ENCODE measurements at regions not wholly inside any gene's neighbourhood (a gene's known extent, or its start where the extent isn't known, plus 50 kb on each side); places are given as distances from the start of the nearest gene placed in this dataset.
"Not testable (repeated sequence)": the region's sequence is repeated elsewhere in the genome, so short reads cannot be mapped to it uniquely, and the experiment has no call there.

- intact Hi-C loops (cut with DNase I; ENCODE audit: low total_unique reads): no loop called here
- no peaks in the 10 kb centered on the region for H3K36me3 ChIP-seq
- no peaks in the 10 kb centered on the region for H3K27me3 ChIP-seq
- no peak for TF ChIP-seq CTCF (IDR thresholded peaks at IDR 0.05)
- no peaks in the 10 kb centered on the region for H3K4me1 ChIP-seq
- no peak overlapping the region for H3K27ac ChIP-seq
- H3K9me3 ChIP-seq: no peaks in the 10 kb centered on the region
- DNase-seq: no peak
- no peak overlapping the region for H3K4me3 ChIP-seq
These were observed 444.8 kb downstream of the PTPRC start for GRCh38 chr1:199083680-199084079.

- H3K27me3 ChIP-seq: no peaks in the 10 kb centered on the region
- DNase-seq: no peak
- no peaks in the 10 kb centered on the region for H3K36me3 ChIP-seq
- intact Hi-C loops (cut with DNase I; ENCODE audit: low total_unique reads): no loop called here
- H3K4me3 ChIP-seq: no peak overlapping the region
- no peaks in the 10 kb centered on the region for H3K4me1 ChIP-seq
- H3K27ac ChIP-seq: no peak overlapping the region
- no peak for TF ChIP-seq CTCF (IDR thresholded peaks at IDR 0.05)
- no peaks in the 10 kb centered on the region for H3K9me3 ChIP-seq
These were observed 445.5 kb downstream of the PTPRC start for GRCh38 chr1:199084293-199084692.

- no peaks in the 10 kb centered on the region for H3K4me1 ChIP-seq
These were observed 447.1 kb downstream of the PTPRC start for GRCh38 chr1:199085903-199086302.

GRCh38 chr1:199087144-199087543 lies 448.3 kb downstream of the PTPRC start:
- no peak for TF ChIP-seq CTCF (IDR thresholded peaks at IDR 0.05)
- no peaks in the 10 kb centered on the region for H3K4me1 ChIP-seq
- intact Hi-C loops (cut with DNase I; ENCODE audit: low total_unique reads): no loop called here
- H3K27ac ChIP-seq: no peak overlapping the region
- no peak for DNase-seq
- no peak overlapping the region for H3K4me3 ChIP-seq
- no peaks in the 10 kb centered on the region for H3K9me3 ChIP-seq
- H3K27me3 ChIP-seq: no peaks in the 10 kb centered on the region
- H3K36me3 ChIP-seq: no peaks in the 10 kb centered on the region

More at GRCh38 chr1:199085903-199086302, 447.1 kb downstream of the PTPRC start:
- no peak overlapping the region for H3K4me3 ChIP-seq
- H3K9me3 ChIP-seq: no peaks in the 10 kb centered on the region
- DNase-seq: no peak
- no peak overlapping the region for H3K27ac ChIP-seq
- no peaks in the 10 kb centered on the region for H3K36me3 ChIP-seq
- no peak for TF ChIP-seq CTCF (IDR thresholded peaks at IDR 0.05)
- intact Hi-C loops (cut with DNase I; ENCODE audit: low total_unique reads): no loop called here
- H3K27me3 ChIP-seq: no peaks in the 10 kb centered on the region

- intact Hi-C loops (cut with DNase I; ENCODE audit: low total_unique reads): no loop called here
- no peaks in the 10 kb centered on the region for H3K9me3 ChIP-seq
- no peak overlapping the region for H3K27ac ChIP-seq
- DNase-seq: no peak
- H3K4me3 ChIP-seq: no peak overlapping the region
- TF ChIP-seq CTCF (IDR thresholded peaks at IDR 0.05): no peak
- H3K4me1 ChIP-seq: no peaks in the 10 kb centered on the region
- no peaks in the 10 kb centered on the region for H3K27me3 ChIP-seq
- H3K36me3 ChIP-seq: no peaks in the 10 kb centered on the region
These were observed 450.7 kb downstream of the PTPRC start for GRCh38 chr1:199089393-199090122.

GRCh38 chr1:199095628-199096027 lies 456.8 kb downstream of the PTPRC start:
- H3K27me3 ChIP-seq; H3K9me3 ChIP-seq; H3K4me1 ChIP-seq; intact Hi-C loops (cut with DNase I; ENCODE audit: low total_unique reads); H3K4me3 ChIP-seq; H3K36me3 ChIP-seq; H3K27ac ChIP-seq; DNase-seq: not testable (repeated sequence)

All from tibial artery (tissue), 4 donors.